Stimulated activated memory B cell treated with anti-CD40 and anti-IgM and Interleukin-4, amounts not matched to agents 10 μg/mL and 1 μg/mL and 100 μg/mL, for 72 hours (primary cell): ENCODE measurements at regions not wholly inside any gene's neighbourhood (a gene's known extent, or its start where the extent isn't known, plus 50 kb on each side); places are given as distances from the start of the nearest gene placed in this dataset.
"Not testable (repeated sequence)": the region's sequence is repeated elsewhere in the genome, so short reads cannot be mapped to it uniquely, and the experiment has no call there.

Source experiments
- ATAC-seq: fragments of 150-1000 bp; cut with Tn5 transposase; 2 replicates; pipeline ENCODE4 v1.10.0; 2021
- H3K27ac Mint-ChIP-seq: one replicate; pipeline ENCODE4 v1.8.0; 2022; ENCODE audit warnings: mild to moderate bottlenecking, mixed read lengths
- H3K27me3 Mint-ChIP-seq: one replicate; pipeline ENCODE4 v1.8.0; 2022; ENCODE audit warnings: mixed read lengths
- H3K36me3 Mint-ChIP-seq: one replicate; pipeline ENCODE4 v1.8.0; 2022; ENCODE audit warnings: mixed read lengths
- H3K4me1 Mint-ChIP-seq: one replicate; pipeline ENCODE4 v1.8.0; 2022; ENCODE audit warnings: mixed read lengths
- H3K4me3 Mint-ChIP-seq: one replicate; pipeline ENCODE4 v1.8.0; 2022; ENCODE audit warnings: mild to moderate bottlenecking, moderate library complexity, mixed read lengths
- H3K9me3 Mint-ChIP-seq: one replicate; pipeline ENCODE4 v1.8.0; 2022; ENCODE audit warnings: mixed read lengths

GRCh38 chr6:164750128-164750527 lies 559.3 kb downstream of the C6orf118 start:
- H3K27ac Mint-ChIP-seq = no peak overlapping the region
- H3K4me1 Mint-ChIP-seq = no peaks in the 10 kb centered on the region
- no peak for ATAC-seq
- no peaks in the 10 kb centered on the region for H3K36me3 Mint-ChIP-seq
- H3K27me3 Mint-ChIP-seq = no peaks in the 10 kb centered on the region
- no peak overlapping the region for H3K4me3 Mint-ChIP-seq
- H3K9me3 Mint-ChIP-seq = no peaks in the 10 kb centered on the region

- Mint-ChIP-seq H3K9me3 (no peaks in the 10 kb centered on the region), H3K27ac (no peak overlapping the region), H3K4me1 (no peaks in the 10 kb centered on the region), H3K36me3 (no peaks in the 10 kb centered on the region), H3K4me3 (no peak overlapping the region), H3K27me3 (no peaks in the 10 kb centered on the region)
- no peak for ATAC-seq
Measured at GRCh38 chr6:164749221-164750064, 560.0 kb downstream of the C6orf118 start.

DNA sequence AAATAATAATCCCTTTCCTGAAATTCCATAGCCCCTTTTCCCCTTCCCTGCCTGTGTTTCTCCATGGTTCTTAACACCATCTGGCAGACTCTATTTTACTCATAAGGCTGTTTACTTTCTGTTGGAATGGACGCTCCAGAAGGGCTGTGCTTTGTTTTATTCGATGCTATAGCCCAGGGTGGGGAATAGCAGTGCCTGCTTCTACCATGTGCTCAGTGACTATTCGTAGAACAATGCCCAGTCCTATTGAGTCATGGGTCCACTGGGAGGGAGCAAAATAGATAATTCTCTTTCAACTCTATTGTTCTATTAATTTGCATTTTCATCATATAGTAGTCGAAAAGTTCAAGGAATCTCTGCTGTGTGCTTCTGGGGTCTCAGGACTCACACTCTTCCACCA lies 565.1 kb downstream of the C6orf118 start:
- Mint-ChIP-seq H3K9me3 (peaks cover 4% of the 10 kb centered on the region), H3K36me3 (no peaks in the 10 kb centered on the region), H3K4me1 (no peaks in the 10 kb centered on the region), H3K4me3 (no peak overlapping the region), H3K27ac (no peak overlapping the region), H3K27me3 (no peaks in the 10 kb centered on the region)
- no peak for ATAC-seq

- Mint-ChIP-seq H3K27ac (no peak overlapping the region), H3K27me3 (no peaks in the 10 kb centered on the region), H3K4me1 (no peaks in the 10 kb centered on the region), H3K36me3 (no peaks in the 10 kb centered on the region), H3K4me3 (no peak overlapping the region), H3K9me3 (peaks cover 8% of the 10 kb centered on the region)
- no peak for ATAC-seq
Measured at GRCh38 chr6:164741938-164742451, 567.4 kb downstream of the C6orf118 start.

DNA sequence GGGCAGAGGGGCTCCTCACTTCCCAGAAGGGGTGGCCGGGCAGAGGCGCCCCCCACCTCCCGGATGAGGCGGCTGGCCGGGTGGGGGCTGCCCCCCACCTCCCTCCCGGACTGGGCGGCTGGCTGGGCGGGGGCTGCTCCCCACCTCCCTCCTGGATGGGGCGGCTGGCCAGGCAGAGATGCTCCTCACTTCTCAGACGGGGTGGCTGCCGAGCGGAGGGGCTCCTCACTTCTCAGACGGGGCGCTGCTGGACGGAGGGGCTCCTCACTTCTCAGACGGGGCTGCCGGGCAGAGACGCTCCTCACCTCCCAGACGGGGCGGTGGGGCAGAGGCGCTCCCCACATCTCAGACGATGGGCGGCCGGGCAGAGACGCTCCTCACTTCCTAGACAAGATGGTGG lies 573.3 kb downstream of the C6orf118 start:
- not testable (repeated sequence) for H3K9me3 Mint-ChIP-seq, H3K27me3 Mint-ChIP-seq, H3K4me1 Mint-ChIP-seq, H3K36me3 Mint-ChIP-seq, ATAC-seq, H3K4me3 Mint-ChIP-seq, H3K27ac Mint-ChIP-seq

DNA sequence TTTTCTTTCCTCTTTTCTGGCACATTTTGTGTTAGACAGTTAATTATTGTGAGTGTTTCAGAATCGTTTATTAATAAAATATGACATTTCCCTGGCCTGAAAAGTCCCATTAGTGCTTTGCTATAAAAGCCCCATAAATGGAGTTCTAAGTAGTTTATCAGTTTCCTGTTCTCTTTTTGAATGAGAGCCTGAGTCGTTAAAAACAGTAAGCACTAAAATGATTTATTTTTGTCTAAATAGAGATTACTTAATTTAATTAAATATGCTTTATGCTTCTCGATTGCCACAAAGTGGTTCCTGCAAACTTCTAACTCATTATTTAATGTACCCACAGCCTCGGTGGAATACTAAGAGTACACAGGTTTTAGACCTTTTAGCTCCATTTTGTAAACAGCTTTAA lies 577.9 kb downstream of the C6orf118 start:
- Mint-ChIP-seq H3K27ac (no peak overlapping the region), H3K9me3 (peaks cover 3% of the 10 kb centered on the region), H3K4me3 (no peak overlapping the region), H3K36me3 (no peaks in the 10 kb centered on the region), H3K27me3 (no peaks in the 10 kb centered on the region), H3K4me1 (no peaks in the 10 kb centered on the region)
- no peak for ATAC-seq

GRCh38 chr6:164721460-164721859 lies 587.9 kb downstream of the C6orf118 start:
- no peaks in the 10 kb centered on the region for H3K4me1 Mint-ChIP-seq
- peaks cover 10% of the 10 kb centered on the region for H3K9me3 Mint-ChIP-seq
- H3K36me3 Mint-ChIP-seq = no peaks in the 10 kb centered on the region
- no peak overlapping the region for H3K27ac Mint-ChIP-seq
- ATAC-seq = no peak
- no peaks in the 10 kb centered on the region for H3K27me3 Mint-ChIP-seq
- no peak overlapping the region for H3K4me3 Mint-ChIP-seq

- H3K4me3 Mint-ChIP-seq = no peak overlapping the region
- no peaks in the 10 kb centered on the region for H3K36me3 Mint-ChIP-seq
- no peak overlapping the region for H3K27ac Mint-ChIP-seq
- no peaks in the 10 kb centered on the region for H3K4me1 Mint-ChIP-seq
- H3K27me3 Mint-ChIP-seq = no peaks in the 10 kb centered on the region
- H3K9me3 Mint-ChIP-seq = peaks cover 5% of the 10 kb centered on the region
- ATAC-seq = no peak
Measured at GRCh38 chr6:164700497-164700896, 608.9 kb downstream of the C6orf118 start.

GRCh38 chr6:164695896-164696295 lies 613.5 kb downstream of the C6orf118 start:
- Mint-ChIP-seq H3K4me3 (no peak overlapping the region), H3K27ac (no peak overlapping the region), H3K27me3 (no peaks in the 10 kb centered on the region), H3K4me1 (no peaks in the 10 kb centered on the region), H3K9me3 (peaks cover 5% of the 10 kb centered on the region), H3K36me3 (no peaks in the 10 kb centered on the region)
- no peak for ATAC-seq

- Mint-ChIP-seq H3K36me3 (no peaks in the 10 kb centered on the region), H3K27ac (no peak overlapping the region), H3K9me3 (peaks cover 5% of the 10 kb centered on the region), H3K4me1 (no peaks in the 10 kb centered on the region), H3K27me3 (no peaks in the 10 kb centered on the region), H3K4me3 (no peak overlapping the region)
- no peak for ATAC-seq
Measured at GRCh38 chr6:164694386-164694785, 615.0 kb downstream of the C6orf118 start.

- no peak overlapping the region for H3K4me3 Mint-ChIP-seq
- H3K27me3 Mint-ChIP-seq = no peaks in the 10 kb centered on the region
- no peaks in the 10 kb centered on the region for H3K36me3 Mint-ChIP-seq
- H3K27ac Mint-ChIP-seq = no peak overlapping the region
- ATAC-seq = no peak
- H3K9me3 Mint-ChIP-seq = peaks cover 5% of the 10 kb centered on the region
- no peaks in the 10 kb centered on the region for H3K4me1 Mint-ChIP-seq
Measured at GRCh38 chr6:164693944-164694343, 615.5 kb downstream of the C6orf118 start.

- Mint-ChIP-seq H3K27me3 (no peaks in the 10 kb centered on the region), H3K4me3 (no peak overlapping the region), H3K9me3 (peaks cover 5% of the 10 kb centered on the region), H3K36me3 (no peaks in the 10 kb centered on the region), H3K4me1 (no peaks in the 10 kb centered on the region), H3K27ac (no peak overlapping the region)
- no peak for ATAC-seq
Measured at GRCh38 chr6:164692772-164693510, 616.5 kb downstream of the C6orf118 start.

GRCh38 chr6:164690702-164691500 lies 618.5 kb downstream of the C6orf118 start:
- H3K9me3 Mint-ChIP-seq = peaks cover 4% of the 10 kb centered on the region
- no peaks in the 10 kb centered on the region for H3K4me1 Mint-ChIP-seq
- ATAC-seq = no peak
- H3K27me3 Mint-ChIP-seq = no peaks in the 10 kb centered on the region
- no peak overlapping the region for H3K27ac Mint-ChIP-seq
- H3K36me3 Mint-ChIP-seq = no peaks in the 10 kb centered on the region
- H3K4me3 Mint-ChIP-seq = no peak overlapping the region

DNA sequence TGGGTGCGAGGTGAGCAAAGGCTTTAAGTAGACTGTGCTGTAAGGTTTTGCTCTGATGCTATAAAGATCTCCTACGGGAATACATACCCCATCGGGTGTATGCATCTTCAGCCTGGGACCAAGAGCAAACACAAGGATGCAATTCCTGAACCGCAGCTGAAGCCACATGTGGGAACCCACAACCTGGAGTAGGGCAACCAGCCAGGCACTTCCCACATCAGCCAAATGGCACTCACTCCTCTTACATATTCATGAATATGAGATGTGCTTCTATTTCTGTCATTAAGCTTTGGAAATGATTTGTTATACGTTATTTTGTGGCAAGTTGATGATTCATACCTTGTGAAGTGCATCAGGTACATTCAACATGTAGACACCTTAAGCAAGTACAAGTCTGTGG lies 619.2 kb downstream of the C6orf118 start:
- no peaks in the 10 kb centered on the region for H3K27me3 Mint-ChIP-seq
- H3K4me1 Mint-ChIP-seq = no peaks in the 10 kb centered on the region
- no peak overlapping the region for H3K27ac Mint-ChIP-seq
- ATAC-seq = no peak
- no peaks in the 10 kb centered on the region for H3K36me3 Mint-ChIP-seq
- peaks cover 4% of the 10 kb centered on the region for H3K9me3 Mint-ChIP-seq
- H3K4me3 Mint-ChIP-seq = no peak overlapping the region

GRCh38 chr6:164665328-164665727 lies 644.1 kb downstream of the C6orf118 start:
- no peaks in the 10 kb centered on the region for H3K27me3 Mint-ChIP-seq
- H3K36me3 Mint-ChIP-seq = no peaks in the 10 kb centered on the region
- no peak for ATAC-seq
- H3K27ac Mint-ChIP-seq = no peak overlapping the region
- H3K4me3 Mint-ChIP-seq = no peak overlapping the region
- H3K9me3 Mint-ChIP-seq = peaks cover 6% of the 10 kb centered on the region
- H3K4me1 Mint-ChIP-seq = no peaks in the 10 kb centered on the region
